Progenitor cell of endocrine pancreas (in vitro differentiated cells): ENCODE measurements at regions not wholly inside any gene's neighbourhood (a gene's known extent, or its start where the extent isn't known, plus 50 kb on each side); places are given as distances from the start of the nearest gene placed in this dataset.
"Not testable (repeated sequence)": the region's sequence is repeated elsewhere in the genome, so short reads cannot be mapped to it uniquely, and the experiment has no call there.

Experiments
- DNase-seq: peaks from one replicate; pipeline ENCODE4 v3.0.0; 2021; ENCODE audit warnings: low spot score; ENCODE audit not compliant: unreplicated experiment
- H3K27ac Mint-ChIP-seq: 2 replicates; pipeline ENCODE4 v1.8.0; 2021; ENCODE audit warnings: mild to moderate bottlenecking, moderate library complexity, mixed read lengths
- H3K27me3 Mint-ChIP-seq: 2 replicates; pipeline ENCODE4 v1.8.0; 2021; ENCODE audit warnings: mixed read lengths
- H3K36me3 Mint-ChIP-seq: 2 replicates; pipeline ENCODE4 v1.8.0; 2022; ENCODE audit warnings: mixed read lengths; ENCODE audit not compliant: insufficient read depth
- H3K4me1 Mint-ChIP-seq: 2 replicates; pipeline ENCODE4 v1.8.0; 2021; ENCODE audit warnings: low read depth, mixed read lengths
- H3K4me3 Mint-ChIP-seq: 2 replicates; pipeline ENCODE4 v1.8.0; 2021; ENCODE audit warnings: low read depth, mild to moderate bottlenecking, moderate library complexity, mixed read lengths
- H3K9me3 Mint-ChIP-seq: 2 replicates; pipeline ENCODE4 v1.8.0; 2021; ENCODE audit warnings: low read depth, mixed read lengths
- TF ChIP-seq, protein P1 (sequence below): fragments of 200-600 bp; sonication (generic); IDR thresholded peaks from one replicate; pipeline ENCODE4 v1.5.0; 2021; ENCODE audit warnings: antibody characterized with exemption, mild to moderate bottlenecking; ENCODE audit not compliant: unreplicated experiment

DNA sequence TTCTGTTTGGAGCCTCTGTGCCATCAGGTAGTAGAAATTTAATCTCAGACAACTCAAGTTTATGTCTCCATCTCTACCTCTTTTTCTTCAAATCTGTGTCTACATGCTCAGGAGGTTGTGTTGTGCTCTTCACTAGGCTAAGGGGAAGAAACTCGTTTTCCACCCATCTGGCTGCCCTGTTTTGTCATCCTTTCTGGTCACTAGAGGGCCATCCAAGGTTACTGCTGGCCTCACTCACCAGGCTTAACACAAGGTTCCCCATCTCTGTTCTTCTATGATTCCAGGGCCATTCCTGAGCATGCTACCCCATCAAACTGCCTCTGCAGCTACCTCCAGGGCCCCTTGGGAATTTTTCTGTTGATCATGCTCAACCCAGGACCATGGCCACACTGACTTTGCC, 213.3 kb upstream of the FBXL7 start:
- H3K27me3 Mint-ChIP-seq = no peaks in the 10 kb centered on the region
- H3K36me3 Mint-ChIP-seq = no peaks in the 10 kb centered on the region
- no peak for DNase-seq
- TF ChIP-seq, protein P1, sequence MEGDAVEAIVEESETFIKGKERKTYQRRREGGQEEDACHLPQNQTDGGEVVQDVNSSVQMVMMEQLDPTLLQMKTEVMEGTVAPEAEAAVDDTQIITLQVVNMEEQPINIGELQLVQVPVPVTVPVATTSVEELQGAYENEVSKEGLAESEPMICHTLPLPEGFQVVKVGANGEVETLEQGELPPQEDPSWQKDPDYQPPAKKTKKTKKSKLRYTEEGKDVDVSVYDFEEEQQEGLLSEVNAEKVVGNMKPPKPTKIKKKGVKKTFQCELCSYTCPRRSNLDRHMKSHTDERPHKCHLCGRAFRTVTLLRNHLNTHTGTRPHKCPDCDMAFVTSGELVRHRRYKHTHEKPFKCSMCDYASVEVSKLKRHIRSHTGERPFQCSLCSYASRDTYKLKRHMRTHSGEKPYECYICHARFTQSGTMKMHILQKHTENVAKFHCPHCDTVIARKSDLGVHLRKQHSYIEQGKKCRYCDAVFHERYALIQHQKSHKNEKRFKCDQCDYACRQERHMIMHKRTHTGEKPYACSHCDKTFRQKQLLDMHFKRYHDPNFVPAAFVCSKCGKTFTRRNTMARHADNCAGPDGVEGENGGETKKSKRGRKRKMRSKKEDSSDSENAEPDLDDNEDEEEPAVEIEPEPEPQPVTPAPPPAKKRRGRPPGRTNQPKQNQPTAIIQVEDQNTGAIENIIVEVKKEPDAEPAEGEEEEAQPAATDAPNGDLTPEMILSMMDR = peak; percentile 42
- H3K9me3 Mint-ChIP-seq = peaks cover 7% of the 10 kb centered on the region
- no peaks in the 10 kb centered on the region for H3K4me1 Mint-ChIP-seq
- H3K27ac Mint-ChIP-seq = no peak overlapping the region
- no peak overlapping the region for H3K4me3 Mint-ChIP-seq

DNA sequence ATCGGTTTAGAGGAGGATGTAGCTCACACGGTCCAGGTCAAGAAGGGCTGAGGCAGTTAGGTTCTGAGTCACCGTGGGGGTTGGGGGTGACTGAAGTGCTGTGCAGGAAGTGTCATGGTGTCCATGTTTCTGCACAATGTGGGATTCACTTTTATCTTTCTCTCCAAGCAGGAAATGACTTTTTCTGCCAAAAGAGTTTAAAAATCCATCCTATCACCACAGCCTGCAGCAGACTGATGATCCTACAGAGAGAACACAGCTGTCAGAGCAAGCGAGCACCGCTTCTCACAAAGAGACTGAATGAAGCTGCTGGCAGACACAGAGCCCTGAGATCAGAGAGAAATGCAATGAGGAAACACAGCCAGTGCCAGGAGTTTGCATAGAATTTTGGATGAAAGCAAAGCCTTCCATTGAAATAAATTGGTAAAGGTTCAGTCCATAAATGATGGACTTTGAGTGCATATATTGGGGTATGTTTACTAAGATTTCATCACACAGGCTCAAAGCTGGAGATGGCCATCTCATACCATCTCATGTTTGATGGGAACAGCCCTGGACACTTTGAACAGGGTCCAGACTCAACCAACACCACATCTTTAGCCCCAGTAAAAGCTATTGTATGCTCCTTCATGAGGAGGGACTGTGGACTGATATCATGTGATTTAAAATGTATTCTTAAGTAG, 213.9 kb upstream of the FBXL7 start:
- Mint-ChIP-seq H3K4me1 (no peaks in the 10 kb centered on the region), H3K9me3 (peaks cover 3% of the 10 kb centered on the region), H3K27ac (no peak overlapping the region), H3K36me3 (no peaks in the 10 kb centered on the region), H3K27me3 (no peaks in the 10 kb centered on the region), H3K4me3 (no peak overlapping the region)
- TF ChIP-seq, protein P1 = no peak
- DNase-seq = no peak

DNA sequence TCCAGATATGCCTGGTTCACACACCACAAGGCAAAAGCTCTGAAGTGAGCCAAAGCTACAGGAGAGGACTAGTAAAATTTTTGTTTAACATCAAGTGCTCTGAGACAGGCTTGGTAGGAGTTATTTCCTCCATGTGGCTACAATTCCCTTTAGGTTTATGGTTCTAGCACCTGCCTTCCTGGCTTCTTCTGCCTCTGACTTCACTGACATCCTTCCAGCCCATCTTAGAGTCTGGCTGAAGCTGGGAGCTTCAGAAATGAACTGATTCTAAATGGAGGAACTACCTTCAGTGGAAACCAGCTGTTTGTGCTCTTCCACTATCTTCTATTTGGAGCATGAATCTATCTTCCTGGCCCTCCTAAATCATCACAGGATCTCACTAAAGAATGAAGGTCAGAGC, 215.3 kb upstream of the FBXL7 start:
- Mint-ChIP-seq H3K4me1 (no peaks in the 10 kb centered on the region), H3K27ac (no peak overlapping the region), H3K4me3 (no peak overlapping the region), H3K27me3 (no peaks in the 10 kb centered on the region), H3K36me3 (no peaks in the 10 kb centered on the region), H3K9me3 (no peaks in the 10 kb centered on the region)
- TF ChIP-seq, protein P1 = no peak
- no peak for DNase-seq

DNA sequence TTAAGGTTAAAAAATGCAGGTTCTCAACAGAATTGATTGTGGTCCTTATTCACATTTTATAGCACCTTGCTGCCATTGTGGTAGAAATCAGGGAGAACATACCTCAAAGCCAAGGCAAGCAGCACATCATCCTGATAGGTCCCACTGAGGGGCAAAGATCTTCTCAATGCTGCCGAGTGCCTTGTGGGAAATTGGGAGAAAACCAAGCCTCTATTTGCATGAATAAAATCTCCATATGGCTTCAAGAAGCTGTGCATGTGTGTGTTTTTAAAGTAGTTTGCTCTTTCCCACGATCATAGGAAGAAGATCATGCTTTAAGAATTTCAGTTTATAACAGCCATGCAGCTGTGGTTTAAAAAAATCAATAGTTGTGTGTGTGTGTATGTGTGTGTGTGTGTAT, 216.9 kb upstream of the FBXL7 start:
- Mint-ChIP-seq H3K27ac (no peak overlapping the region), H3K9me3 (no peaks in the 10 kb centered on the region), H3K27me3 (no peaks in the 10 kb centered on the region), H3K4me1 (no peaks in the 10 kb centered on the region), H3K36me3 (no peaks in the 10 kb centered on the region), H3K4me3 (no peak overlapping the region)
- TF ChIP-seq, protein P1 = no peak
- no peak for DNase-seq

DNA sequence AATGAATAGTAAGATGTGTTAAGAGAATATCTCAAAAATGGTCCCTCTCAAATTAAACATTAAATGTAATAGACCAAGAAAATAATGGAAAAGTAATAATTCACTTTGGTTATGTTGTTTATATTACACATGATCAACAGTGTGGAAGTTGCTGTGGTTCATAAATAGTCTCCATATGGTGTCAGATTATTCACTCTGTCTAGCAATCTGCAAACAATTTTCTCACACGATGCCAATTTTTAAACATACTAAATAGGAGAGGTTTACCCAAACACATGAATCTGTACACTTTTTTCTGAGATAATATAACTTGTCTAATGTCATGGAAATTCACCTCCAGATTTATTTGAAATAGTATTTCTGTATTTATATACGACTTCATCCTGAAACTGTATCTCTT, 217.4 kb upstream of the FBXL7 start:
- no peak for DNase-seq
- Mint-ChIP-seq H3K4me3 (no peak overlapping the region), H3K9me3 (no peaks in the 10 kb centered on the region), H3K27ac (no peak overlapping the region), H3K36me3 (no peaks in the 10 kb centered on the region), H3K27me3 (no peaks in the 10 kb centered on the region), H3K4me1 (no peaks in the 10 kb centered on the region)
- TF ChIP-seq, protein P1 = no peak

DNA sequence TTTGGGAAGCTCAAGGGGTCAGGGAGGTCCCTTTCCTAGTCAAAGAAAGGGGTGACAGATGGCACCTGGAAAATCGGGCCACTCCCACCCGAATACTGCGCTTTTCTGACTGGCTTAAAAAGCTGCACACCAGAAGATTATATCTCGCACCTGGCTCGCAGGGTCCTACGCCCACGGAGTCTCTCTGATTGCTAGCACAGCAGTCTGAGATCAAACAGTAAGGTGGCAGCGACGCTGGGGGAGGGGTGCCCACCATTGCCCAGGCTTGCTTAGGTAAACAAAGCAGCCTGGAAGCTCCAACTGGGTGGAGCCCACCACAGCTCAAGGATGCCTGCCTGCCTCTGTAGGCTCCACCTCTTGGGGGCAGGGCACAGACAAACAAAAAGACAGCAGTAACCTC, 228.4 kb upstream of the FBXL7 start:
- H3K36me3 Mint-ChIP-seq, H3K27me3 Mint-ChIP-seq, H3K4me3 Mint-ChIP-seq, H3K27ac Mint-ChIP-seq, H3K4me1 Mint-ChIP-seq, H3K9me3 Mint-ChIP-seq, DNase-seq: not testable (repeated sequence)
